Mesothelial cell of epicardium (in vitro differentiated cells): ENCODE measurements at regions not wholly inside any gene's neighbourhood (a gene's known extent, or its start where the extent isn't known, plus 50 kb on each side); places are given as distances from the start of the nearest gene placed in this dataset.

Source experiments
- DNase-seq, 2 experiments: peaks; one replicate each; pipeline ENCODE4 v3.0.0; 2021; ENCODE audit warnings: low spot score in 2 of 2; ENCODE audit not compliant: unreplicated experiment in 2 of 2
- H3K27ac Mint-ChIP-seq: 2 replicates; pipeline ENCODE4 v1.8.0; 2021; ENCODE audit warnings: mixed read lengths
- H3K27me3 Mint-ChIP-seq: 2 replicates; pipeline ENCODE4 v1.8.0; 2021; ENCODE audit warnings: low read depth, mixed read lengths
- H3K36me3 Mint-ChIP-seq: 2 replicates; pipeline ENCODE4 v1.8.0; 2021; ENCODE audit warnings: mixed read lengths
- H3K4me1 Mint-ChIP-seq: 2 replicates; pipeline ENCODE4 v1.8.0; 2021; ENCODE audit warnings: mixed read lengths
- H3K4me3 Mint-ChIP-seq: 2 replicates; pipeline ENCODE4 v1.8.0; 2021; ENCODE audit warnings: mild to moderate bottlenecking, moderate library complexity, mixed read lengths
- H3K9me3 Mint-ChIP-seq: 2 replicates; pipeline ENCODE4 v1.8.0; 2021; ENCODE audit warnings: mixed read lengths
- TF ChIP-seq, protein P1 (sequence below): fragments of 200-600 bp; sonication (generic); IDR thresholded peaks from one replicate; pipeline ENCODE4 v1.5.0; 2021; ENCODE audit warnings: antibody characterized with exemption; ENCODE audit not compliant: unreplicated experiment

DNA sequence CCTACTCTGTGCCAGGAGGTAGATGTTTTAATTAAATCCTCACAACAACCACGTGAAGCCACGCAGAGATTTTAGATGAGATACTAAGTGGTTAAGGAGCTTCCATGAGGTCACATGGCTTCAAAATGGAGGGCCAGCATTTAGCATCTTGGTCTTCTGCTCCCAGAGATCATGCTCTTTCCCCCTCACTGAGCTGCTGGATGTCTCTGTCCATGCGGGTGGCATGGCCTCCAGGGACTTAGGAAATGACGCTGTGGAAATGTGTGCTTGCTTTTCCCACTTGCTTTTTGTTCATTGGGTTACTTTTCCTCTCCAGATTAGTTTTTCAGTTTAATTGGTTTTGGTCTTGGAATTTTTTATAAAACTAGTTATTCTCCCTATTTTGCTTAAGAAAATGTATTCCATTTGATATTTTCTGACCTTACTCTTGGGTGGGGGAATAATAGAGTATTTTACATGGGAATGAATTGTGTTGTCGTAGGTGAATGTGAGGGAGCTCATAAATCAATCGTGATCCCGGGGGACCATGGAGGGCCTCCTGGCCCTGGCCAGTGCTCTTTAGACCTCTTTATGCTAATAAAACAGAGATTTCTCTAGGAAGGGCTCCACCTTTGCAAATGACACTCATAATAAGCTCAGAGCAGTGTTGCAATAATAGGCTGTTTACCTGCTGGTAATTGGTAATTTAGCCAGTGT is 376.0 kb upstream of the ONECUT1 start:
- TF ChIP-seq, protein P1, sequence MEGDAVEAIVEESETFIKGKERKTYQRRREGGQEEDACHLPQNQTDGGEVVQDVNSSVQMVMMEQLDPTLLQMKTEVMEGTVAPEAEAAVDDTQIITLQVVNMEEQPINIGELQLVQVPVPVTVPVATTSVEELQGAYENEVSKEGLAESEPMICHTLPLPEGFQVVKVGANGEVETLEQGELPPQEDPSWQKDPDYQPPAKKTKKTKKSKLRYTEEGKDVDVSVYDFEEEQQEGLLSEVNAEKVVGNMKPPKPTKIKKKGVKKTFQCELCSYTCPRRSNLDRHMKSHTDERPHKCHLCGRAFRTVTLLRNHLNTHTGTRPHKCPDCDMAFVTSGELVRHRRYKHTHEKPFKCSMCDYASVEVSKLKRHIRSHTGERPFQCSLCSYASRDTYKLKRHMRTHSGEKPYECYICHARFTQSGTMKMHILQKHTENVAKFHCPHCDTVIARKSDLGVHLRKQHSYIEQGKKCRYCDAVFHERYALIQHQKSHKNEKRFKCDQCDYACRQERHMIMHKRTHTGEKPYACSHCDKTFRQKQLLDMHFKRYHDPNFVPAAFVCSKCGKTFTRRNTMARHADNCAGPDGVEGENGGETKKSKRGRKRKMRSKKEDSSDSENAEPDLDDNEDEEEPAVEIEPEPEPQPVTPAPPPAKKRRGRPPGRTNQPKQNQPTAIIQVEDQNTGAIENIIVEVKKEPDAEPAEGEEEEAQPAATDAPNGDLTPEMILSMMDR: no peak
- Mint-ChIP-seq H3K27ac (no peak overlapping the region), H3K4me3 (no peak overlapping the region), H3K36me3 (no peaks in the 10 kb centered on the region), H3K27me3 (peaks cover 10% of the 10 kb centered on the region), H3K9me3 (no peaks in the 10 kb centered on the region), H3K4me1 (no peaks in the 10 kb centered on the region)
- DNase-seq: no peak

DNA sequence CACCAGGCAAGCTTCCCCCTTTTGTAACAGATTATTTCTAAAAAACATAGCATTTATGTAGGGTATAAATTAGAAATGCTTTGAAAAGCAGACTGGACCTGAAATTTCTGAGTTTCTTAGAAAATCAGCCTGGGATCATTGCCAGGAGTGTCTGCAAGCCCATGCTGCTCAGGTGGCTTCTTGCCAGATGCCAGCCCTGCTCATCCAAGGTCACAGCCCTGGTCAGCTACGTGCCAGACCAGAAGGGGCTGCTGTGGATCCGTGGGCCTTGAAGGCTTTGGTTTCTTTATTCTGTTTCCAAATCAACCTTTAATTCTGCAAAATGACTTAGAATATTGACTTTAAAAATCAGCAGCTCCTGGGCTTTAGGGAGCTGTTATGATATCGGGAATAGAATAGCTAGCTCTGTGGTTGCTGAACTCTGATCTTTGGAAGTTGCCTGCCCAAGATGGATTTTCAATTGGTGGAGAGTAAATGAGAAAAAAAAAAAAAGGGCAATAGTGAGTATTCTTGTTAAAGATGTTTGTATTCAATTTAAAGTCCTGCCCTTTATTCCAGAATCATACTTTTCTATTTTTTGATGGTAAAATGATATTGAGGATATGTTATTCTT is 370.1 kb upstream of the ONECUT1 start:
- TF ChIP-seq, protein P1: no peak
- DNase-seq: no peak
- Mint-ChIP-seq H3K27ac (no peak overlapping the region), H3K36me3 (no peaks in the 10 kb centered on the region), H3K9me3 (peaks cover 7% of the 10 kb centered on the region), H3K4me3 (no peak overlapping the region), H3K4me1 (no peaks in the 10 kb centered on the region), H3K27me3 (peaks cover 4% of the 10 kb centered on the region)

DNA sequence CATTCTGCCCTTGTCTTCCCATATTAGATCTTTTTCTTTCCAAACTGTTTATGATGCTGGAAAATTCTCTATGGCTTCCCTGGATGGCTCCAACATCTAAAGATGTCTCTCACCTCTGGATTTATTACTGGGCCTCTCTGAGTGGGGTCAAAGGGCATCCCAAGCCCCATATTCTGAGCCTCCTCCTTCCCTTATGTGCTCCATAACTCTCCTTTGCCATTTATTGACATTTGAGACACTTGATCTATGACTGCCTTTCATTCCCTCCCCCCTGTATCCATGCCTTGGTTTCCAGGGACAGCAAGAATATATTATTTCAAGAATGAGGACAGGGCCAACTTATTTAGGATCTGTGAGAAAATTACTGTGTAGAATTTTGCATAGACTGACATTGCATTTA is 369.3 kb upstream of the ONECUT1 start:
- Mint-ChIP-seq H3K4me1 (no peaks in the 10 kb centered on the region), H3K36me3 (no peaks in the 10 kb centered on the region), H3K27me3 (peaks cover 4% of the 10 kb centered on the region), H3K4me3 (no peak overlapping the region), H3K27ac (no peak overlapping the region), H3K9me3 (peaks cover 10% of the 10 kb centered on the region)
- TF ChIP-seq, protein P1: no peak
- DNase-seq: no peak

DNA sequence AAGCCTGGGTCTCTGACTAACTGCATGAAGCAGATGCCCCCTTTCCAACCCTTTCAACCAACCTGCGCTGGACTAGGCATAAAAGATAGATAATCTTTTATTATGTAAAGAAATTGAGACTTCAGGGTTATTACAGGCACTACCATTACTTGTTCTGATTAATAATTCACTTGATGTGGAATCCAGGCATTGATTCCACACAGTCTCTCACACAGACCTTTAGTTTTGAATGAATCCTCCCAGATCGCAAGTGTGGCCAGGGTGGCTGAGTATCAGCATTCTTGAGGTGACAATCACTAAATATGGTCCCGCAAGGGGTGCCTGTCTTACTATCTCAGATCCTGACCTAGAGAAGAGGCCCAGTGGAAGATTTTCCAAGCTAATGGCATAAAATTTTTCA is 368.9 kb upstream of the ONECUT1 start:
- Mint-ChIP-seq H3K27me3 (peaks cover 2% of the 10 kb centered on the region), H3K36me3 (no peaks in the 10 kb centered on the region), H3K4me3 (no peak overlapping the region), H3K4me1 (no peaks in the 10 kb centered on the region), H3K27ac (no peak overlapping the region), H3K9me3 (peaks cover 10% of the 10 kb centered on the region)
- TF ChIP-seq, protein P1: no peak
- DNase-seq: no peak

DNA sequence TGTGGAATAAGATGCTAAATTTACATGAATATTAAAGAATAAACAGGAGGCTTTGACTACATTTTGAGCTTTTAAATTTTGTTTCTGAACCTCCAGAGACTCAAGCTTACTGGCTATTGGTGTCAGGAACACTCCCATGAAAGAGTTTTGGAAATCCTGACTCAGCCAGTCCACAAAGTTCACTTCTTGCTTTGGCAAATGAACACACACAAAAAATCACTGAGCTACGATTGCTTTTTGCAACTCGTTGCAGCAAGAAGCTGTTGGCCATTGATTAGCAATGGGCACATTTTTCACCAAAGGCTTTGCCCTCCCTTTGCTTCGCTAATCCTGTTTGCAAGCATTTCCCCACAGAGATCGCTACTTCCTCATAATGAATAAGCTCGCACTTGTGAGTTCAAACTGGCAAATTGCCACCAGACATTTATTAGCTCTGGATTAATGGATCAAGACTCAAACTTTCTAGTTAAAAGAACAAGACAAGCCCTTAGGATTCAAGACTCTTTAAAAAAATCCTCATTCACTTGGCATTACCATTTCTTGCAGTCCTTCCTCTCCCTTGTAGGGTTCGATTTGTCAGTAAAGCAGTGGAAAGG is 343.2 kb upstream of the ONECUT1 start:
- Mint-ChIP-seq H3K4me1 (no peaks in the 10 kb centered on the region), H3K9me3 (peaks cover 4% of the 10 kb centered on the region), H3K27me3 (peaks cover 10% of the 10 kb centered on the region), H3K27ac (no peak overlapping the region), H3K4me3 (no peak overlapping the region), H3K36me3 (no peaks in the 10 kb centered on the region)
- TF ChIP-seq, protein P1: no peak
- no peak for DNase-seq
